GM12874 (cell line): ENCODE measurements at regions not wholly inside any gene's neighbourhood (a gene's known extent, or its start where the extent isn't known, plus 50 kb on each side); places are given as distances from the start of the nearest gene placed in this dataset.

ENCODE experiments used
- TF ChIP-seq, protein P1 (sequence below): IDR thresholded peaks from 2 replicates; pipeline ENCODE4 v1.5.1; 2011; ENCODE audit warnings: low read depth, mild to moderate bottlenecking, control low read depth, low read length, moderate library complexity; ENCODE audit not compliant: insufficient read depth

DNA sequence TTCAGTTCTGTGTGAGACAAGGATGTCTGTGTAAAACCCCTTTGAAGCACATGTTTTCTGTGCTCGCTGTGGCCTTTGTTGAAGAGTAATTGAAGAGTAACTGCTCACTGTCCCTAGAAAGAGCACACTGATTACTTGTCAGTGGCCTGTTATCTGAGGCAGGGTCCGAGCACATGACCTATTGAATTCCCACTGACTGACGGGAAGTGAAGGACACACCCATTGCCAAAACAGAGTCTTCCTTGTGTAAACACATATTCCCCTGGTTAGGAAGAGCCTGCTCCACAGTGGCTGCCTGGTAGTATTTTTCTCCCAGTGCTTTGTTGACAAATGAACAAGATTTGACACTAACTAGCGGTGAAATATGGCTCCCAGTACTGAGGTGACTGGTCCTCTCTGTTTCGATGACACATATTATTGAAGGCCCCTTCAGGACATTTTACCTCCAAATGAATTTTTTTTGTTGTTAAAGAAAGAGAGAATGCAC is 148.5 kb upstream of the GYPC start:
- TF ChIP-seq, protein P1, sequence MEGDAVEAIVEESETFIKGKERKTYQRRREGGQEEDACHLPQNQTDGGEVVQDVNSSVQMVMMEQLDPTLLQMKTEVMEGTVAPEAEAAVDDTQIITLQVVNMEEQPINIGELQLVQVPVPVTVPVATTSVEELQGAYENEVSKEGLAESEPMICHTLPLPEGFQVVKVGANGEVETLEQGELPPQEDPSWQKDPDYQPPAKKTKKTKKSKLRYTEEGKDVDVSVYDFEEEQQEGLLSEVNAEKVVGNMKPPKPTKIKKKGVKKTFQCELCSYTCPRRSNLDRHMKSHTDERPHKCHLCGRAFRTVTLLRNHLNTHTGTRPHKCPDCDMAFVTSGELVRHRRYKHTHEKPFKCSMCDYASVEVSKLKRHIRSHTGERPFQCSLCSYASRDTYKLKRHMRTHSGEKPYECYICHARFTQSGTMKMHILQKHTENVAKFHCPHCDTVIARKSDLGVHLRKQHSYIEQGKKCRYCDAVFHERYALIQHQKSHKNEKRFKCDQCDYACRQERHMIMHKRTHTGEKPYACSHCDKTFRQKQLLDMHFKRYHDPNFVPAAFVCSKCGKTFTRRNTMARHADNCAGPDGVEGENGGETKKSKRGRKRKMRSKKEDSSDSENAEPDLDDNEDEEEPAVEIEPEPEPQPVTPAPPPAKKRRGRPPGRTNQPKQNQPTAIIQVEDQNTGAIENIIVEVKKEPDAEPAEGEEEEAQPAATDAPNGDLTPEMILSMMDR, result no peak

DNA sequence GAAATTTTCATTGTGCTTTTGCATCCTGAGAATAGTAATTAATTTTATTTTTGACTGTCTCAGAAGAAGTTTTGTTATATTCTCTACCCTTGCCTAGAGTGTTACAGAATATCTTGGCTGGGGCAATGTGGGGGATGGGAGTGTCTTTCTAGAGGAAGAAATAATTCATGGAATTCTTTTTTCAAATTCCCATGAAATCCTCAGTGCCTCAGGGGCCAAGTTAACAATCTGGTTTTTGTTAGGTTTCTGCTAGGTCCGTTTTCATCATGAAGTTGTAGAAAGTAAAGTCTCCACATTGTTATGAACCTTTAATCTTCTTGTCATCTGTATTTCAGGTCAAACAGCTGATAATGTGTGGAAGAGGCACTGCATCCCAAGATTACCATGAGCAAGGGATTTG is 145.6 kb upstream of the GYPC start:
- TF ChIP-seq, protein P1, result no peak

DNA sequence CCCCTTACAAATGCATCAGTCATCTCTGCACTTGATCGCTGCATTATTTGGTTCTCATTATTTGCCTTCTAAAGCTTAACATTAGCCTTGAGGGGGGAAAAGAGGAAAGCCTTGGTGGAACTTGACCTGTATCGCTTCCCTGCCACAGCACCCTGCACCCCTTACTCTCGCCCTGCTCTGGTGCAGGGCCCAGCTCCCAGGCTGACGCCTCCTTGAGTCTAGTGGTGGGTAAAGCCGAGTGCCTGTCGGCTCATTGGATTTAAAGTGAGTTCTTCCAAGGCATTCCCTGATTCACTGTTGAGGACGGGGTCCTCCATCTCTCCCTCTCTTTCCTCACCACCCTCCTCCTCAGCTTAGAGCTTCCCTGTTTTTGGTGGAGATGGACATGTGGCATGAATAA is 145.0 kb upstream of the GYPC start:
- TF ChIP-seq, protein P1, result no peak

DNA sequence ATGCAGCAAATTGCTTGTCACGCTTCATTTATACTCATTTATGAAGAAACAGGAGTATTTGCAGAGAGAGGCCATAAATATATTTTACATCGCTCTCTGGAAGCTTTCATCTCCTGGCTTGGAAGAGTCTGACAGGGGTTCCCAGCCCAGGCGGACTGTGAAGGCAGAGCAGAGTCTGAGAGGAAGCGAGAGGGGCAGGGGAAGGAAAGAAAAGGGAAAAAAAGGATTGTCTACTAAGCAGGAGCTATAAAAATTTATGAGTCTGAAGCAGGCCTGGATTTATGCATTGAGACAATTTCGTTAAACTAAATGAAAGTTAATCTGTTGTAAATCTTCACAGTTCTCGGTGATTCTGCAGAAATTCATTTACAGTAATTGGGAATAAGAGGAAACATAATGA is 143.9 kb upstream of the GYPC start:
- TF ChIP-seq, protein P1, result no peak

DNA sequence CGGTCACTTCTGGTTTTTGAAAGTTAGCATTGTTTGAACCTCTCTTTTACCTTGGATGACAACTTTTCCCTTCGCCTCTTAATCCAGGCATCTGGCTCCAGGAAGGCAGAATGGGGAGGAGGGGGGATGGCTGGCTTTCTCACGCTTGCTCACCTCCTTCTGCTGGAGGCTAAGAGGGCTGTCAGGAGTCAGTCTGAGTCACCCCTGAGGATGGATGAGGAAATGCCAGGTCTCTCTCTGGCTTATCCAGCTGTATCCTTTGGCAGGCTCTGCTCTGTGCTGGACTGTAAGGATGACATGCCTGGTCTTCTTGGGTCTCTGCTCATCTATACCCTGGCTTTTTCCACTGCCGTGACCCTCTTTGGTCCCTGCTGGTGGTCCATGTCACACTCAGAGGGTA is 142.9 kb upstream of the GYPC start:
- TF ChIP-seq, protein P1, result no peak

DNA sequence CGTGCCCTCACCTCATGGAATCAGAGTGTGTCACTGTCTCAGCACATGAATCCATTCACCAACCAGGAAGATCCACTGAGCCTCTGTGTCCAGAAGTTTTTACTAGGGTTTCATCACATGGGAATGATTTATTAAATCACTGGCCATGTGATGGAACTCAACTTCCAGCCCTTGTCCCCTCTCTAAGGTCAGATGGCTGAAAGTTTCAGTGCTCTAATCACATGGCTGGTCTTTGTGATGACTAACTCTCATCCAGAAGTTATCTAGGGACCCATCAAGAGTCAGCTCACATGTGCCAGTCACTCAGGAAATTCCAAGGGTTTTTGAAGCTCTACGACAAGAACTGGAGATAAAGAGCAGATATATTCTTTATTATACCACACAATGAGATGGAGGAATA is 140.5 kb upstream of the GYPC start:
- TF ChIP-seq, protein P1, result no peak

DNA sequence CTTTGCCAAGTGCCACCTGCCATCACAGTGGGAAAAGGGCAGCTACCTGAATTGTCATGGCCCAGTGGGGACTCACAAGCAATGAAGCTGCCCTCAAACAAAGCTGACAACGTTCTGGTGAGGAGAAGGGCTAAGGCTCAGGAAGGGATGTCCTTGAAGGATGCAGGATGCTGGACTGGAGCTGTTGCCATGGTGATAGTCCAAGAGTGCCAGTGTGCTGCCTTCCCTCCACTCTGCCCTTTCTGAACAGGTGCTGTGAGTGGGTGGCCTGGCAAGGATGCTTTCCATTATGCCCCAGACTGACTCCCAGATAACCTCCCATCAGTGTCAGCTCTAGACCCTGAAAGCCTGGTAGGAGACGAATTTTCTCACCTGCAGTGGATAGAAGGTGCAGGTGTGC is 137.8 kb upstream of the GYPC start:
- TF ChIP-seq, protein P1, result no peak
